ENCODE measurements at regions not wholly inside any gene's neighbourhood (a gene's known extent, or its start where the extent isn't known, plus 50 kb on each side); places are given as distances from the start of the nearest gene placed in this dataset.

- no peaks in the 10 kb centered on the region for H3K9me3 ChIP-seq
- no peak overlapping the region for H3K4me3 ChIP-seq
- TF ChIP-seq ZFP36 (IDR thresholded peaks at IDR 0.05; ENCODE audit: borderline replicate concordance, partially characterized antibody) = no peak
- TF ChIP-seq ATOH8 (CRISPR knock-in tag; IDR thresholded peaks at IDR 0.05; ENCODE audit: low read depth) = no peak
- no peak for TF ChIP-seq ESRRA (IDR thresholded peaks at IDR 0.05; ENCODE audit: borderline replicate concordance, low read length)
- TF ChIP-seq CTCF (IDR thresholded peaks at IDR 0.05) = no peak
- no peak for TF ChIP-seq NPAS2 (CRISPR knock-in tag; IDR thresholded peaks at IDR 0.05; ENCODE audit: borderline replicate concordance)
- TF ChIP-seq ZC3H11A (IDR thresholded peaks at IDR 0.05) = no peak
- TF ChIP-seq RFX5 (IDR thresholded peaks at IDR 0.05) = no peak
- TF ChIP-seq RNF2 (IDR thresholded peaks at IDR 0.05; ENCODE audit: borderline replicate concordance, low read depth) = no peak
- H3K4me2 ChIP-seq = no peak overlapping the region
- H3K4me1 ChIP-seq = no peaks in the 10 kb centered on the region
- ChIA-PET CTCF (interaction anchor here (0.7 to 3.3 kb wide), 7 partner anchors 9 to 984 kb away, joined by 3 to 18 read pairs (median 4); no protein-coding TSS in a partner anchor), POLR2A (no interaction called here)
- H3K27ac ChIP-seq = no peak overlapping the region
- DNase-seq (ENCODE audit: low read depth in 1 of 2, low spot score in 1 of 2) (no peak), FAIRE-seq (no peak), ATAC-seq (no peak)
- 49% methylated on average over 6 of the region's 6 CpGs for WGBS (ENCODE audit: missing lambda C conversion rate)
Observed at GRCh38 chr10:120734483-120735078, 116.6 kb upstream of the WDR11 start.

DNA sequence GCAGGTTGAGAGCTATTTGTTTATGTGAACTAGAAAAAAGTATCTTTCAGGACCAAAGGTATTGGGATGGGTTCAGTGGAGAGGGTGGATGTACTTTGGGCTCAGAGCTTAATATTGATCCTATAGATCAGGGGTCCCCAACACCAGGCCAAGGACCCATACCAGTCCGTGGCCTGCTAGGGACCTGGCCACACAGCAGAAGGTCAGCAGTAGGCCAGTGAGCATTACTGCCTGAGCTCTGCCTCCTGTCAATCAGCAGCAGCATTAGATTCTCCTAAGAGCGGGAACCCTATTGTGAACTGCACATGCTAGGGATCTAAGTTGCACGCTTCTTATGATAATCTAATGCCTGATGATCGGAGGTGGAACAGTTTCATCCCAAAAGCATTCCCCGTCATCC, 115.8 kb upstream of the WDR11 start:
- FAIRE-seq (no peak), DNase-seq (ENCODE audit: low read depth in 1 of 2, low spot score in 1 of 2) (no peak), ATAC-seq (peak in 1 of 2 experiments; percentile 39; a peak in 2 of 6 replicates)
- TF ChIP-seq ESRRA (IDR thresholded peaks at IDR 0.05; ENCODE audit: borderline replicate concordance, low read length) (no peak), EP300 (IDR thresholded peaks at IDR 0.05) (no peak), TFCP2L1 (CRISPR knock-in tag; IDR thresholded peaks at IDR 0.05) (no peak), BHLHE40 (IDR thresholded peaks at IDR 0.05; ENCODE audit: low read depth, low read length) (no peak), POLR2AphosphoS2 (conservative IDR thresholded peaks at IDR 0.05; ENCODE audit: low read length) (no peak), JUN (IDR thresholded peaks at IDR 0.05) (no peak), HOXA7 (CRISPR knock-in tag; IDR thresholded peaks at IDR 0.05) (no peak), PHF8 (IDR thresholded peaks at IDR 0.05; ENCODE audit: borderline replicate concordance, low read depth) (no peak)
- TF ChIP-seq, protein P1, sequence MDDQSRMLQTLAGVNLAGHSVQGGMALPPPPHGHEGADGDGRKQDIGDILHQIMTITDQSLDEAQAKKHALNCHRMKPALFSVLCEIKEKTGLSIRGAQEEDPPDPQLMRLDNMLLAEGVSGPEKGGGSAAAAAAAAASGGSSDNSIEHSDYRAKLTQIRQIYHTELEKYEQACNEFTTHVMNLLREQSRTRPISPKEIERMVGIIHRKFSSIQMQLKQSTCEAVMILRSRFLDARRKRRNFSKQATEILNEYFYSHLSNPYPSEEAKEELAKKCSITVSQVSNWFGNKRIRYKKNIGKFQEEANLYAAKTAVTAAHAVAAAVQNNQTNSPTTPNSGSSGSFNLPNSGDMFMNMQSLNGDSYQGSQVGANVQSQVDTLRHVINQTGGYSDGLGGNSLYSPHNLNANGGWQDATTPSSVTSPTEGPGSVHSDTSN (IDR thresholded peaks at IDR 0.05) = no peak
- TF ChIP-seq, protein P2, sequence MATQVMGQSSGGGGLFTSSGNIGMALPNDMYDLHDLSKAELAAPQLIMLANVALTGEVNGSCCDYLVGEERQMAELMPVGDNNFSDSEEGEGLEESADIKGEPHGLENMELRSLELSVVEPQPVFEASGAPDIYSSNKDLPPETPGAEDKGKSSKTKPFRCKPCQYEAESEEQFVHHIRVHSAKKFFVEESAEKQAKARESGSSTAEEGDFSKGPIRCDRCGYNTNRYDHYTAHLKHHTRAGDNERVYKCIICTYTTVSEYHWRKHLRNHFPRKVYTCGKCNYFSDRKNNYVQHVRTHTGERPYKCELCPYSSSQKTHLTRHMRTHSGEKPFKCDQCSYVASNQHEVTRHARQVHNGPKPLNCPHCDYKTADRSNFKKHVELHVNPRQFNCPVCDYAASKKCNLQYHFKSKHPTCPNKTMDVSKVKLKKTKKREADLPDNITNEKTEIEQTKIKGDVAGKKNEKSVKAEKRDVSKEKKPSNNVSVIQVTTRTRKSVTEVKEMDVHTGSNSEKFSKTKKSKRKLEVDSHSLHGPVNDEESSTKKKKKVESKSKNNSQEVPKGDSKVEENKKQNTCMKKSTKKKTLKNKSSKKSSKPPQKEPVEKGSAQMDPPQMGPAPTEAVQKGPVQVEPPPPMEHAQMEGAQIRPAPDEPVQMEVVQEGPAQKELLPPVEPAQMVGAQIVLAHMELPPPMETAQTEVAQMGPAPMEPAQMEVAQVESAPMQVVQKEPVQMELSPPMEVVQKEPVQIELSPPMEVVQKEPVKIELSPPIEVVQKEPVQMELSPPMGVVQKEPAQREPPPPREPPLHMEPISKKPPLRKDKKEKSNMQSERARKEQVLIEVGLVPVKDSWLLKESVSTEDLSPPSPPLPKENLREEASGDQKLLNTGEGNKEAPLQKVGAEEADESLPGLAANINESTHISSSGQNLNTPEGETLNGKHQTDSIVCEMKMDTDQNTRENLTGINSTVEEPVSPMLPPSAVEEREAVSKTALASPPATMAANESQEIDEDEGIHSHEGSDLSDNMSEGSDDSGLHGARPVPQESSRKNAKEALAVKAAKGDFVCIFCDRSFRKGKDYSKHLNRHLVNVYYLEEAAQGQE (IDR thresholded peaks at IDR 0.05) = no peak
- Histone ChIP-seq H3K9me3 (no peaks in the 10 kb centered on the region), H3K4me3 (no peak overlapping the region), H3K4me2 (no peak overlapping the region), H3K4me1 (no peaks in the 10 kb centered on the region), H3K27ac (no peak overlapping the region)
- CTCF ChIA-PET = interaction anchor here (0.7 to 3.3 kb wide), 11 partner anchors 9 to 985 kb away, joined by 3 to 18 read pairs (median 3); no protein-coding TSS in a partner anchor
- POLR2A ChIA-PET = no interaction called here
- WGBS (ENCODE audit: missing lambda C conversion rate) = 39% methylated on average over 5 of the region's 5 CpGs
